ENCODE measurements at regions not wholly inside any gene's neighbourhood (a gene's known extent, or its start where the extent isn't known, plus 50 kb on each side); places are given as distances from the start of the nearest gene placed in this dataset.
"Not testable (repeated sequence)": the region's sequence is repeated elsewhere in the genome, so short reads cannot be mapped to it uniquely, and the experiment has no call there.

DNA sequence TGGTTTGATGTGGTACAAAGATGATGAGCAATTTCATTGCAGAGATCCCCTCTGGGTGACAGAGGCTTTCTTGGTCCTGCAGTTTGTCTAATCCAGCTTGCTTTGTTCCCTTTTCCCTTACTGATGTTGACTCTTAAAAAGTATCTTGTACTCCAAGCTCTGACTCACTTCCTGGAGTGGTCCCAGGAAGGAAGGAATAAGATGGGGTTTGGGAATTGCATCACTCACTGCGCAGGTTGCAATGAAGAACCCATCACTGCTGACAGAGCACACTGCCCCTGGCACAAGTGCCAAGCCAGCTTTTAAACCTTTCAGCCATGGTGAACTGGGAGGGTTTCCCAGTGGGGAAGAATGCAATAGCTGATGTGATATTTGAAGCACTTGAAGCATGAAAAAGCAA is 662.2 kb upstream of the CTNND2 start:
- DNase-seq, result no peak
- TF ChIP-seq POLR2A (IDR thresholded peaks at IDR 0.05; ENCODE audit: low read length) (no peak), GATA1 (IDR thresholded peaks at IDR 0.05; ENCODE audit: low read depth, low read length) (no peak)

GRCh38 chr5:12557012-12557411 is 652.8 kb upstream of the CTNND2 start:
- TF ChIP-seq GATA1 (IDR thresholded peaks at IDR 0.05; ENCODE audit: low read depth, low read length), result no peak
- no peak for TF ChIP-seq POLR2A (IDR thresholded peaks at IDR 0.05; ENCODE audit: low read length)
- no peak for DNase-seq

- DNase-seq, result no peak
- TF ChIP-seq POLR2A (IDR thresholded peaks at IDR 0.05; ENCODE audit: low read length) (no peak), GATA1 (IDR thresholded peaks at IDR 0.05; ENCODE audit: low read depth, low read length) (no peak)
Measured at GRCh38 chr5:12526113-12526512, 621.9 kb upstream of the CTNND2 start.

GRCh38 chr5:12522116-12522515 is 617.9 kb upstream of the CTNND2 start:
- TF ChIP-seq POLR2A (IDR thresholded peaks at IDR 0.05; ENCODE audit: low read length), result no peak
- no peak for TF ChIP-seq GATA1 (IDR thresholded peaks at IDR 0.05; ENCODE audit: low read depth, low read length)
- DNase-seq, result no peak

GRCh38 chr5:12504983-12505382 is 600.7 kb upstream of the CTNND2 start:
- not testable (repeated sequence) for DNase-seq

DNA sequence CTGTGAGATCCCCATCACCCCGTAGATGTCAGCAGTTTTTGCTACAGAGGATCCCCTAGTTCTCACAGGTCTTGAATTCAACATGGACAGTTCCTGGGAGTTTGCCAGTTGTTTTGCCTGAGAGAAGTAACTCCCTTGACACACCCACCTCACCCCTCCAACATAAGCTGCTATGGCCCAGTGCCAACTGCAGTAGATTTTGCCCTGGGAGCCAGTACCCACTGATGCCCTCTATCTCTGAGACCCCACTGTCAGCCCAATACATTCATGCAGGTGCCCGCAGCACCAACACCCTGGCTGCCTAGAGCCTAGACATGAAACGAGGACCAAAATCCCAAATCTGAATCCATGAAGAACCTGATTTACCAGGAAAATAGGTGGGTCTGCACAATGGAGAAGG is 583.9 kb upstream of the CTNND2 start:
- no peak for DNase-seq
- TF ChIP-seq GATA1 (IDR thresholded peaks at IDR 0.05; ENCODE audit: low read depth, low read length), result no peak
- no peak for TF ChIP-seq POLR2A (IDR thresholded peaks at IDR 0.05; ENCODE audit: low read length)

- no peak for DNase-seq
- TF ChIP-seq POLR2A (IDR thresholded peaks at IDR 0.05; ENCODE audit: low read length) (no peak), GATA1 (IDR thresholded peaks at IDR 0.05; ENCODE audit: low read depth, low read length) (no peak)
Measured at GRCh38 chr5:12480487-12480886, 576.2 kb upstream of the CTNND2 start.

- TF ChIP-seq POLR2A (IDR thresholded peaks at IDR 0.05; ENCODE audit: low read length), result no peak
- TF ChIP-seq GATA1 (IDR thresholded peaks at IDR 0.05; ENCODE audit: low read depth, low read length), result no peak
- DNase-seq, result no peak
Measured at GRCh38 chr5:12477554-12477953, 573.3 kb upstream of the CTNND2 start.

- DNase-seq, result no peak
- no peak for TF ChIP-seq POLR2A (IDR thresholded peaks at IDR 0.05; ENCODE audit: low read length)
- TF ChIP-seq GATA1 (IDR thresholded peaks at IDR 0.05; ENCODE audit: low read depth, low read length), result no peak
Measured at GRCh38 chr5:12467799-12468198, 563.6 kb upstream of the CTNND2 start.

GRCh38 chr5:12460493-12461261 is 556.4 kb upstream of the CTNND2 start:
- no peak for DNase-seq
- TF ChIP-seq POLR2A (IDR thresholded peaks at IDR 0.05; ENCODE audit: low read length) (no peak), GATA1 (IDR thresholded peaks at IDR 0.05; ENCODE audit: low read depth, low read length) (no peak)

DNA sequence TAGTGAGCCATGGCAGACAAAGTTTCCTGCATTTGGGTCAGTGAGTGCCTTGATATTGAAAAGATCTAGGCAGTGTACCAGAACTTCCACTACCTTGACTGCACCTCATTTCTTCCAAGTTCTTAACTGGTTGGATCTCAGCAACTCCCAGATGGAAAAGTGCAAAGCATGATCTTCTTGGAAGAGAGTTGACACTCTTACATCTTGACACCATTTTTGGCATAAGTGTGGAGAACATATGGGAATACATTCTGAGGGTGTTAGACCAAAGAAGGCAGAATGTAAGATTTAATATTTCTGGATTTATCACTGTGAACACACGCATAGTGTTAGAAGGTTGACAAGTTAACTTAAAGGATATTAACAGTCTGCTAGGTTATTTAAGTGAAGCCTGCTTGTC is 555.1 kb upstream of the CTNND2 start:
- TF ChIP-seq POLR2A (IDR thresholded peaks at IDR 0.05; ENCODE audit: low read length) (no peak), GATA1 (IDR thresholded peaks at IDR 0.05; ENCODE audit: low read depth, low read length) (no peak)
- DNase-seq, result no peak

GRCh38 chr5:12419075-12419474 is 514.8 kb upstream of the CTNND2 start:
- DNase-seq, result no peak
- no peak for TF ChIP-seq GATA1 (IDR thresholded peaks at IDR 0.05; ENCODE audit: low read depth, low read length)
- TF ChIP-seq POLR2A (IDR thresholded peaks at IDR 0.05; ENCODE audit: low read length), result no peak

DNA sequence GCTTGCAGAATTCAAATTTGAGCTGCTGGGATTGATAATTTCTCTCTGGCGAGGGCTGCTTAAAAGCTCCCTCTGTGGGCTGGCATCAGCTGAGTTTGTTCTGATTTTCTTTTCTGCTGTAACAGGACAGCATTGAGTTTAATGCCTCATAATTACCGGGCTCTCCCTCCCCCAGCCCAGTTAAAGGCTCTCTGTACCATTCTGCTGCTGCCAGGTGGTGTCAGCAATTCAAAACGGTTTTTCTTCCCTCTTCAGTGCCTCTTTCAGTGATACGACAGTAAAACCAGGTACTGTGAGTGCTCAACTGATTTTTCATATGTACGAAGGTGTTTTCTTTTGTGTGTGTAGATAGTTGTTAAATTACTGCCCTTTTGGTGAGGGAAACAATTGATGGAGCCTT is 509.3 kb upstream of the CTNND2 start:
- TF ChIP-seq GATA1 (IDR thresholded peaks at IDR 0.05; ENCODE audit: low read depth, low read length), result no peak
- no peak for TF ChIP-seq POLR2A (IDR thresholded peaks at IDR 0.05; ENCODE audit: low read length)
- no peak for DNase-seq

GRCh38 chr5:12413075-12413474 is 508.8 kb upstream of the CTNND2 start:
- no peak for DNase-seq
- TF ChIP-seq GATA1 (IDR thresholded peaks at IDR 0.05; ENCODE audit: low read depth, low read length) (no peak), POLR2A (IDR thresholded peaks at IDR 0.05; ENCODE audit: low read length) (no peak)

DNA sequence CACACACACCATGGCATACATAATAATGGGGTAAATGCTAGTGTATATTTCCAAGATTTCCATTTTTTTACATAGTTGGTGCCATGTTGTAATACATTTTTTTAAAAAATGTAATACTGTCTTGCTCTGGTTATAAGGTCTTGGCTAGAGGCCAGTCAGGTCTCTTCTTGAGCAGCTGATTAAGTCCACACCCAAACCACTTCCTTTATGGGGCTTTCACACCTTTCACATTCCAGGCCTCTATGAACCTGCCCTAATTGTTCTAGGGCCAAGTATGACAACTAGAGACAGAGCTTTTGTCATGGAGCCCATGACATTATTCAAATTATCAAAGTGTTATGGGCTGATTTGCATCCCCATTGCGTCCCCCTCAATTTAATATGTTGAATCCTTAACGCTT is 495.6 kb upstream of the CTNND2 start:
- DNase-seq, result no peak
- TF ChIP-seq GATA1 (IDR thresholded peaks at IDR 0.05; ENCODE audit: low read depth, low read length) (no peak), POLR2A (IDR thresholded peaks at IDR 0.05; ENCODE audit: low read length) (no peak)

DNA sequence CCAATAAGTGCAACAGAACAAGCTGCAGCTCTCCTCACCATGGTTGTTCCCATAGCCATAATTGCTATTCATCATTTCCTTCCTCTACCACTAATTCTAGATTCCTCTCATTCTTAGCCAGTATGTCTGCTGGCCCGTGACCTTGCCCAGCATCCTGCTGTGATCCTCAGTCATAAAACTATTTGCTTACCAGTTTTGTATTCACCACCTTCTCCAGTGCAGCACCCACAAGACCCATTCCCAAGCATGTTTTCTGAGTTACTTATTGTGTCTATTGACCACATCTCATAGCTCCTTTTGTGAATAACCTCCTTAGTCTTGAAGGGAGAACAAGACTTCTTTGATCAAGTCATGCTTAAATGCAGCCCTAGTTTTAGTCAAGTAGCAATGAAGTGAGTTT is 488.0 kb upstream of the CTNND2 start:
- DNase-seq, result no peak
- TF ChIP-seq GATA1 (IDR thresholded peaks at IDR 0.05; ENCODE audit: low read depth, low read length) (no peak), POLR2A (IDR thresholded peaks at IDR 0.05; ENCODE audit: low read length) (no peak)
